IMR-90 (cell line): ENCODE measurements at regions not wholly inside any gene's neighbourhood (a gene's known extent, or its start where the extent isn't known, plus 50 kb on each side); places are given as distances from the start of the nearest gene placed in this dataset.

ENCODE experiments used
- ATAC-seq: fragments of 200-7000 bp; cut with Tn5 transposase; 2 replicates; pipeline ENCODE4 v1.9.1; 2020; ENCODE audit warnings: low read depth, mild to moderate bottlenecking, moderate library complexity
- BruUV-seq: library from RNA; stranded (reverse); fragments of 400-500 nt; replicated peaks from 2 replicates; lab custom pipeline; 2021; lab: Mats Ljungman, UMichigan
- CTCF ChIA-PET: fragments of 300-600 bp; formaldehyde crosslinking; extraction: SDS; loops from one replicate; lab custom pipeline; 2021; ENCODE audit warnings: antibody characterized with exemption; lab: Yijun Ruan, JAX
- POLR2A ChIA-PET: fragments of 300-600 bp; sonication (Branson Sonifier 250); formaldehyde crosslinking; loops from one replicate; lab custom pipeline; 2022; ENCODE audit warnings: antibody characterized with exemption; ENCODE audit not compliant: unreplicated experiment; lab: Charles Lee
- DNase-seq: peaks from one replicate; pipeline ENCODE4 v3.0.0; 2013
- H2AFZ ChIP-seq: replicated peaks from 2 replicates; pipeline ENCODE3; 2013; ENCODE audit warnings: low read length, mild to moderate bottlenecking; ENCODE audit not compliant: poor library complexity
- H2AK5ac ChIP-seq: 2 replicates; pipeline ENCODE4 v1.6.1; 2013; ENCODE audit warnings: low read depth, low read length, inconsistent platforms
- H2AK9ac ChIP-seq: replicated peaks from 2 replicates; pipeline ENCODE3; 2013; ENCODE audit warnings: mild to moderate bottlenecking, low read depth, low read length, moderate library complexity; ENCODE audit not compliant: poor library complexity
- H2BK120ac ChIP-seq: 2 replicates; pipeline ENCODE4 v1.6.1; 2013; ENCODE audit warnings: low read depth, low read length, inconsistent platforms
- H2BK15ac ChIP-seq: 3 replicates; pipeline ENCODE4 v1.6.1; 2013; ENCODE audit warnings: low read depth, low read length, inconsistent platforms
- H2BK20ac ChIP-seq: 2 replicates; pipeline ENCODE4 v1.6.1; 2013; ENCODE audit warnings: low read depth, mild to moderate bottlenecking, inconsistent platforms, low read length, moderate library complexity
- H2BK5ac ChIP-seq: 2 replicates; pipeline ENCODE4 v1.6.1; 2013; ENCODE audit warnings: mild to moderate bottlenecking, low read depth, low read length, inconsistent platforms; ENCODE audit not compliant: poor library complexity, severe bottlenecking
- H3K14ac ChIP-seq: replicated peaks from 2 replicates; pipeline ENCODE4 v1.6.1; 2013; ENCODE audit warnings: low read depth, low read length, inconsistent platforms
- H3K18ac ChIP-seq: 2 replicates; pipeline ENCODE4 v1.6.1; 2013; ENCODE audit warnings: low read depth, low read length, control low read depth
- H3K23ac ChIP-seq: 2 replicates; pipeline ENCODE4 v1.6.1; 2013; ENCODE audit warnings: low read depth, low read length, inconsistent platforms
- H3K27ac ChIP-seq: 2 replicates; pipeline ENCODE4 v1.5.1; 2013; ENCODE audit warnings: mild to moderate bottlenecking, control low read depth, low read length; ENCODE audit not compliant: insufficient read depth
- H3K27me3 ChIP-seq: 2 replicates; pipeline ENCODE4 v1.6.1; 2013; ENCODE audit warnings: low read length; ENCODE audit not compliant: control insufficient read depth, insufficient read depth
- H3K36me3 ChIP-seq: 2 replicates; pipeline ENCODE4 v1.6.1; 2013; ENCODE audit warnings: low read length, mixed read lengths; ENCODE audit not compliant: control insufficient read depth, insufficient read depth
- H3K4ac ChIP-seq: 2 replicates; pipeline ENCODE4 v1.6.1; 2013; ENCODE audit warnings: low read depth, low read length, inconsistent platforms
- H3K4me1 ChIP-seq: 2 replicates; pipeline ENCODE4 v1.6.1; 2013; ENCODE audit warnings: low read length, mixed read lengths; ENCODE audit not compliant: control insufficient read depth, insufficient read depth
- H3K4me2 ChIP-seq: 2 replicates; pipeline ENCODE4 v1.6.1; 2013; ENCODE audit warnings: low read depth, mild to moderate bottlenecking, control low read depth, low read length, moderate library complexity
- H3K4me3 ChIP-seq: 2 replicates; pipeline ENCODE4 v1.5.1; 2013; ENCODE audit warnings: low read depth, mild to moderate bottlenecking, control low read depth, low read length, moderate library complexity; ENCODE audit not compliant: insufficient read depth
- H3K56ac ChIP-seq: 2 replicates; pipeline ENCODE4 v1.6.1; 2013; ENCODE audit warnings: low read length, inconsistent platforms; ENCODE audit not compliant: insufficient read depth; ENCODE audit errors: extremely low read depth
- H3K79me1 ChIP-seq, 2 experiments: 2 replicates each; pipeline ENCODE4 v1.6.1; 2013; ENCODE audit warnings: low read length in 2 of 2, inconsistent platforms in 1 of 2, low read depth in 1 of 2
- H3K9ac ChIP-seq: 2 replicates; pipeline ENCODE4 v1.6.1; 2013; ENCODE audit warnings: low read depth, low read length, control low read depth
- H3K9me1 ChIP-seq: 2 replicates; pipeline ENCODE4 v1.6.1; 2013; ENCODE audit warnings: low read length, inconsistent platforms; ENCODE audit not compliant: insufficient read depth
- H3K9me3 ChIP-seq: 2 replicates; pipeline ENCODE4 v1.6.1; 2013; ENCODE audit warnings: low read length; ENCODE audit not compliant: control insufficient read depth, insufficient read depth
- H4K20me1 ChIP-seq: 2 replicates; pipeline ENCODE4 v1.6.1; 2013; ENCODE audit warnings: low read length, inconsistent platforms; ENCODE audit not compliant: insufficient read depth
- H4K5ac ChIP-seq: 2 replicates; pipeline ENCODE4 v1.6.1; 2013; ENCODE audit warnings: mild to moderate bottlenecking, low read depth, low read length, control low read depth
- H4K8ac ChIP-seq, 2 experiments: 2 replicates each; pipeline ENCODE4 v1.6.1; 2013; ENCODE audit warnings: low read depth in 2 of 2, low read length in 2 of 2, control low read depth in 1 of 2, inconsistent platforms in 1 of 2
- H4K91ac ChIP-seq: 2 replicates; pipeline ENCODE4 v1.6.1; 2013; ENCODE audit warnings: low read depth, low read length, inconsistent platforms; ENCODE audit not compliant: insufficient read depth
- BHLHE40 ChIP-seq: fragments of 150-350 bp; IDR thresholded peaks from 2 replicates; pipeline ENCODE4 v1.6.1; 2016; ENCODE audit warnings: mild to moderate bottlenecking, low read depth, low read length
- FOS ChIP-seq: fragments of 150-350 bp; IDR thresholded peaks from 2 replicates; pipeline ENCODE4 v1.6.1; 2016; ENCODE audit warnings: low read depth, low read length
- MAFK ChIP-seq: IDR thresholded peaks from 2 replicates; pipeline ENCODE4 v1.6.1; 2012; ENCODE audit warnings: low read depth, low read length, improper control_type of control experiment
- NFE2L2 ChIP-seq: fragments of 150-350 bp; IDR thresholded peaks from 2 replicates; pipeline ENCODE4 v1.6.1; 2016; ENCODE audit warnings: low read depth, mild to moderate bottlenecking, low read length
- RAD21 ChIP-seq: IDR thresholded peaks from 2 replicates; pipeline ENCODE4 v1.6.1; 2012; ENCODE audit warnings: low read length, improper control_type of control experiment
- RFX5 ChIP-seq: IDR thresholded peaks from 2 replicates; pipeline ENCODE4 v1.8.0; 2012; ENCODE audit warnings: low read depth, mild to moderate bottlenecking, low read length, moderate library complexity
- SMC3 ChIP-seq: fragments of 150-350 bp; IDR thresholded peaks from 2 replicates; pipeline ENCODE4 v1.6.1; 2016; ENCODE audit warnings: low read depth, mild to moderate bottlenecking, antibody characterized with exemption, low read length, moderate library complexity
- WGBS, 2 experiments: methylation state at CpG; one replicate each; pipeline versions ENCODE4 v1.1.5 to v1.1.7; 2013; ENCODE audit warnings: missing lambda C conversion rate in 2 of 2; ENCODE audit not compliant: insufficient read length in 1 of 2; ENCODE audit errors: extremely low coverage in 2 of 2; 5-methylcytosine and 5-hydroxymethylcytosine counted together
- dilution Hi-C: fragments of 300-500 bp; cut with HindIII; formaldehyde crosslinking; loops from one replicate; pipeline ENCODE4 v1.14.3; 2018; ENCODE audit warnings: low sequenced_read_pairs; ENCODE audit not compliant: unreplicated experiment
- in situ Hi-C: fragments of 300-500 bp; cut with MboI; formaldehyde crosslinking; loops from 3 replicates; pipeline ENCODE4 v1.14.3; 2019; ENCODE audit warnings: low sequenced_read_pairs, inconsistent platforms, mixed read lengths
- intact Hi-C: fragments of 100-400 bp; cut with micrococcal nuclease; formaldehyde crosslinking; loops from 2 replicates; pipeline ENCODE4 v1.10.0; 2022
- TF ChIP-seq, protein P1 (sequence below): fragments of 150-350 bp; IDR thresholded peaks from 2 replicates; pipeline ENCODE4 v1.6.1; 2016; ENCODE audit warnings: low read depth, mild to moderate bottlenecking, low read length, moderate library complexity, borderline replicate concordance
- TF ChIP-seq, protein P2 (sequence below): fragments of 150-350 bp; IDR thresholded peaks from 2 replicates; pipeline ENCODE4 v1.6.1; 2017; ENCODE audit warnings: mild to moderate bottlenecking, antibody characterized with exemption, low read length, low read depth

DNA sequence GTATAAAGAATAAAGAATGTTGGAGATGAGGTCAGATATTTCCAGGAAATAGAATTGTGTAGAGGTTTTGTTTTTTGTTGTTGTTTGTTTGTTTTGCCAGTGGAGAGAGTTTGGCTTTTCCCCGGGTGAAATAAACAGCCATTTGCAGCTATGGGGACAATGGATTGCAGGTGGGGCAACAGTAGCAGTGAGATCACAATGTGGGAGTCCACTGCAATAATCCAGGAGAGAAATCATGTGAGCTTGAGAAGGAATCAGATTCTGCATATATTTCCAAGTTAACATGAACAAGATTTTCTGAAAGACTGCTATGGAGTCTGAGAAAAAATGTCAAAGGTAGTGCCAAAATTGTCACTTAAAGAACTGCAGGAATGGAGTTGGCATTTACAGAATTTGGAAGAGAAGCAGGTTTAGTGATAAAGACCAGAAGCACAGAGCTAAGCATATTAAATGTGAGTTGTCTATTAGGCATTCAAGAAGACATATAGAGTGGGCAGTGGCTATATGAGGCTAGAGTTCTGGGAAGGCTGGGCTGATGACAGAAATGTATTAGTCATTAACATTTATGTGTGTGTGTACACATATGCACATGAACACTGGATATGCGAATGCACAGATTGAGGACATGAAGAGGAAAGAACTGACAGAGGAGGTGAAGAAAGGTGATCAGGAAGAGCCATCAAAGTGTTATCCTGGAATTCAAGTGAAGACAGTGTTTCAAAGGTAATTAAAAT is 729.6 kb upstream of the PTBP2 start:
- Histone ChIP-seq H2BK120ac (no peak overlapping the region), H3K4me2 (no peak overlapping the region), H3K14ac (no peak overlapping the region), H3K23ac (no peak overlapping the region), H2AFZ (no peak overlapping the region), H3K79me1 (no peaks in the 10 kb centered on the region), H3K9me3 (no peaks in the 10 kb centered on the region), H4K8ac (no peak overlapping the region), H2BK20ac (no peak overlapping the region), H3K9ac (no peak overlapping the region), H3K56ac (no peak overlapping the region), H2AK5ac (no peak overlapping the region), H3K36me3 (no peaks in the 10 kb centered on the region), H4K5ac (no peak overlapping the region), H3K18ac (no peak overlapping the region), H3K4me1 (no peaks in the 10 kb centered on the region), H3K27me3 (no peaks in the 10 kb centered on the region), H2BK5ac (no peak overlapping the region), H2AK9ac (no peak overlapping the region), H3K4ac (no peak overlapping the region), H3K9me1 (no peaks in the 10 kb centered on the region), H3K27ac (no peak overlapping the region), H4K91ac (no peak overlapping the region), H2BK15ac (no peak overlapping the region), H3K4me3 (no peak overlapping the region), H4K20me1 (no peaks in the 10 kb centered on the region)
- DNase-seq (no peak), ATAC-seq (no peak)
- BruUV-seq: no TSS peak
- POLR2A ChIA-PET: interaction anchor here (0.6 kb wide), 1 partner anchor 18 kb away, joined by 3 read pairs; no protein-coding TSS in a partner anchor
- dilution Hi-C loops (no loop called here), intact Hi-C loops (no loop called here), in situ Hi-C loops (no loop called here)
- TF ChIP-seq SMC3 (no peak), RFX5 (no peak), BHLHE40 (no peak), RAD21 (no peak), FOS (no peak), NFE2L2 (no peak), MAFK (no peak)
- TF ChIP-seq, protein P1, sequence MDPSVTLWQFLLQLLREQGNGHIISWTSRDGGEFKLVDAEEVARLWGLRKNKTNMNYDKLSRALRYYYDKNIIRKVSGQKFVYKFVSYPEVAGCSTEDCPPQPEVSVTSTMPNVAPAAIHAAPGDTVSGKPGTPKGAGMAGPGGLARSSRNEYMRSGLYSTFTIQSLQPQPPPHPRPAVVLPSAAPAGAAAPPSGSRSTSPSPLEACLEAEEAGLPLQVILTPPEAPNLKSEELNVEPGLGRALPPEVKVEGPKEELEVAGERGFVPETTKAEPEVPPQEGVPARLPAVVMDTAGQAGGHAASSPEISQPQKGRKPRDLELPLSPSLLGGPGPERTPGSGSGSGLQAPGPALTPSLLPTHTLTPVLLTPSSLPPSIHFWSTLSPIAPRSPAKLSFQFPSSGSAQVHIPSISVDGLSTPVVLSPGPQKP: no peak
- TF ChIP-seq, protein P2, sequence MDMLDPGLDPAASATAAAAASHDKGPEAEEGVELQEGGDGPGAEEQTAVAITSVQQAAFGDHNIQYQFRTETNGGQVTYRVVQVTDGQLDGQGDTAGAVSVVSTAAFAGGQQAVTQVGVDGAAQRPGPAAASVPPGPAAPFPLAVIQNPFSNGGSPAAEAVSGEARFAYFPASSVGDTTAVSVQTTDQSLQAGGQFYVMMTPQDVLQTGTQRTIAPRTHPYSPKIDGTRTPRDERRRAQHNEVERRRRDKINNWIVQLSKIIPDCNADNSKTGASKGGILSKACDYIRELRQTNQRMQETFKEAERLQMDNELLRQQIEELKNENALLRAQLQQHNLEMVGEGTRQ: no peak
- WGBS, 2 experiments: 100% methylated on average over 1 of the region's 2 CpGs; no CpG with 5 or more reads in 1 of the 2 experiments
- CTCF ChIA-PET: no interaction called here
